GM21576 (cell line): ENCODE measurements at regions not wholly inside any gene's neighbourhood (a gene's known extent, or its start where the extent isn't known, plus 50 kb on each side); places are given as distances from the start of the nearest gene placed in this dataset.

Experiments used
- ATAC-seq: cut with Tn5 transposase; IDR thresholded peaks from one replicate; pipeline ENCODE4 v1.9.1; 2021; ENCODE audit warnings: mild to moderate bottlenecking, moderate library complexity; ENCODE audit not compliant: unreplicated experiment

GRCh38 chr13:99717959-99718674 lies 216.8 kb downstream of the TM9SF2 start:
- no peak for ATAC-seq

GRCh38 chr13:99709134-99709533 lies 207.9 kb downstream of the TM9SF2 start:
- no peak for ATAC-seq

DNA sequence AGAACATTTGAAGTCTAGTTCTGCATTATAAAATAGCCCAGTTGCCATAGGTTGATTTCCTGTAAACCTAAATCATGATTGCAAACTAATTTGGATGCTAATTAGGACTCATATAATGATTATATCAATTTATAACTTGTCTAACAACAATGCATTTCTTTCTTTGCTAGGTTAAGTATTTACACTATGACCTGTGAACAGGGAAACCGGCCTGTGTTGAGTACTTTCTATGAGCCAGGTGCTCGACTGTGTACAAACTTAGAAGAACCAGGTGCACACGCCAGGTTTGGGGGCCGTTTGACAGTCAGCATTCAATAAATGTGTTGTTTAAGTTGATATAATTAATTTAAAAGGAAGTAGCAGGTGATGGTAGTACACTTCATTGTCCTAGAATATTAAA lies 203.1 kb downstream of the TM9SF2 start:
- no peak for ATAC-seq

DNA sequence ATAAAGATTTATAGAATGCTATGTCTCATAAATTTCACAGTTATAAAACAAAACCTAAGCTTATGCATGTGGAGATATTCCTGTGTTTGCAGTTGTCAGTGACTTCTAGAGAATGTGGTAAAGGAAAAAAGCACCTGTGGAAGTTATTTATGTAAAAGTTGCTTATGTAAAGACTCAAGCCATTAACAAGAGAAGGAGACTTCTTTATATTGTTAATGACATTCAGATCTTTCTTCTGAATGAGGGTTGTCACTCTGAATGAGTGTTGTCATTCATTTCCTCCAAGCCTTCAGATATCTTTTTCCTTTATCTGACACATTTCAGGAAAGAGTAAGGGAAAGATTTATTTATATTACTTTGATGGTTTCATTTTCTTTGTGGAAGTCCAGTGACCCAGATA lies 202.6 kb downstream of the TM9SF2 start:
- ATAC-seq, result no peak

DNA sequence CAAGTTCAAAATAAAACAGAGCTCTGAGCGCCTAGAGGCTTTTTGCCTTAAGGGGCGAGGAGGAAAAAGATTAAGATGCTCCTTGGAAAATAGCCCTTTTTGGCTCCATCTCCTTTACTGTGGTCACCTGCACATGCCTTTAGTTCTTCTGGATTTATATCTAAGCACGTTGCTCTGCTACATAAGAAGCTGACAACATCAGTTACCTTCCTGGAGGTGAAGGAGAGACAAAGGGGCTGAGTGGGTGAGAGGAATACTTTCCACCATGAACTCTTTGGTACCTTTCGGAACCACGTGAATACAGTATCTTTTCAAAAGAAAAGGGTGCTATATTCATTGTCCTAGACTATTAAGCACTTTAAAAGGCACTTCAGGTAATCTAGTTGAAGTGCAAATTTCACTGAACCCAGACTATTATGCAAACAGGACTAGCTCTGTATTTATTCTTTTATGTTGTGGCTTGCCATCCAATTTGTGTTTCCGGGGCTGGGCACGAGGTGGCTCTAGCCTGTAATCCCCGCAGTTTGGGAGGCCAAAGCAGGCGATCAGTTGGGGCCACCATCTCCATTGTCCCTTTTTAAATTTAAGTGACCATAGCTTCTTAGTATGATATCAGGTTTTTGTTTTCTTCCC lies 201.5 kb downstream of the TM9SF2 start:
- no peak for ATAC-seq

DNA sequence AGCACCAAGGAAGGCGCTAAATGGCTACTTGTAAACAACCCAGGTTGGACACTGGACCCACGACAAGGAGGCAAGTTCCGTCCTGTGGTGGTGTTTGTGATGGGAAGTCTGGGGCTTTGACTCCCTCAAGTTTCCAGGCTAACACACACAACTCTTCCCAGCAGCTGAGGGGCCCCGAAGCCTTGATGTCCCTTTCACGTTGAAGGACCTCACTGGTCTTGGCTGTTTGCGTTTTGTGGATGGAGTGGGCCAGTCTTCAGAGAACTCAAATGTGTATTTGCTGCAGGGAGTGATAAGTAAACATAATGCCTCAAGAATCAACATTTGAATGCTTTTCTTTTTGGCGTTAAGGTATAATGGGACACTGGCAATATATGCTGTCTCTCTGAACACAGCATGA lies 199.2 kb downstream of the TM9SF2 start:
- ATAC-seq, result no peak

DNA sequence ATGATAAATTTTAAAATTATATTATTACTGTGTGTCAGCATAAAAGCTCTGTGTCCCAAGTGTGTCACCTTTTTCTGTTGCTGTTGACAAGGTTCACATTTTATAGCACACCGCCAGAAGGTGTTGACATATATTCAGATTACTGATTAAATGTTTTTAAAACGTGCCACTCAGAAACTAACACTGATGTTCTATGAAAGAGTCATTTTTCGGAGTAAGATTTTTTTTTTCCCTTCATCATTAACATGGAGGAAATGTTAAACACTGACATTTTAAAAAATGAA lies 197.5 kb downstream of the TM9SF2 start:
- no peak for ATAC-seq

DNA sequence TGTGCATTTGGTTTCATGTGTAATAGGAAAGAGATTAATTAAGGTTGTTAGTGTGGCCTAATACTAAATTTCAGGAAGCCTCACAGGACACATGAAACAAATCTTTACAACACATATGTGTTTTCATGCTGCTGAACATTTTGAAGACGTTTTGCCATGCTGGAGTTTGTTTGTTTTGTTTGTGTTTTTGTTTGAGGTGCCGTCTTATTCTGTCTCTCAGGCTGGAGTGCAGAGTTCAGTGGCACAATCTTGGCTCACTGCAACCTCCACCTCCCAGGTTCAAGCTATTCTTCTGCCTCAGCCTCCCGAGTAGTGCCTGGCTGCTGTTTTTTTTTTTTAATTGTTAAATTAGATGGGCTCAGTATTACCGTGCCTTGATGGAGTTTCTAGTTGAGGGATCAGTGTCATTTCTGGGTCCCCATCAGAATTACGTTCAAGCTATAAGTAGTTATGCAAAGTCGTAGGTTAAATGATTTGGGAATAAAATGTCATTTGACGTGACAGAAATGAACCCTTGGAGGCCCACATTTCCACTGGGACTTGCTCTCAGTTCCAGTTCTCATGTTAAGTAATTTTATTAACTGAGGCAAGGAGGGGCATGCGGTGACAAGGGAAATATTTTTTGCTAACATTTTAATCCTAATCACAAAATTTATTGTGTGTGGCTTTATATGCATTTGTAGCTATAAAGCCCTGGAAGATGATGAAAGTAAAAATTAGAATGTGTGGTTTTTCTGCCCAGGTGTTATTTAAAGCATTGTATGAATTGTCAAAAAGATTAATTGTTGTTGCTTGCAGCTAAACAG lies 196.9 kb downstream of the TM9SF2 start:
- ATAC-seq, result no peak

GRCh38 chr13:99695857-99696256 lies 194.6 kb downstream of the TM9SF2 start:
- ATAC-seq, result no peak

DNA sequence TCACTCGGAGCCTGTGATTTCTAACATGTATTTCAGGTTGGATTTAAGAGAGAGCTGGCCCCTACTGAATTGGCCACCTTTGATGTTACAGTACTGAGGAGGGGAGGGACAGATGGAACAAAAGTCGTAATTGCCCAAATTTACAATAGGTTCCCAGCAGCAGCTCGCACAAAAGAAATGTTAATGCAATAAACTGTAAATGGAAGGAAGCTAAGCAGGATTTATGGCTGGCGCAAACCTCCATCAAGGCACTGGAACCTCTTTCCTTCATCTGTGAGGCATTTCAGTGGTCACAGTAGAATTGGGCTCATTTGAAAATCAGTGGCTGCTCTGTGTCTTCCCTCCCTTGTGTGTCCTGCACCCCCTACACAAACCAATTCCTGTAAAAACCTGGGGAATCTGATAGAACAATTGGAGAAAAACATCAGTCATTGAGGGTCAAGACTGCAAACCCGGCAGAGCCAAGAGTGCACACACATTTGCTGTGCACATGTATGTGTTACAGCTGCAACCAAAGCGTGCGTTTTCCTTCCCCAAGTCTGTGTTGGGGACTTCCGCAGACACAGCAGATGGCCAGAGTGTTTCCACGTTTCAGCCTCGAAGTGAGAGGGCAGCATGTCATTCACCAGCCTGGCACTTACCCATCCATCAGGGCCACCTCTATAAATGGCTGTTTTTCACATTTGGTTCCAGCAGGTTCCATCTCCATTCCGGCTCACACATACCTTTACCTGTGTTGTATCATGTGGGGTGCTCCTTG lies 192.8 kb downstream of the TM9SF2 start:
- ATAC-seq, result no peak

GRCh38 chr13:99693351-99693750 lies 192.1 kb downstream of the TM9SF2 start:
- ATAC-seq, result no peak

- no peak for ATAC-seq
These were observed 191.6 kb downstream of the TM9SF2 start for GRCh38 chr13:99692854-99693253.

GRCh38 chr13:99691552-99691951 lies 190.3 kb downstream of the TM9SF2 start:
- no peak for ATAC-seq

DNA sequence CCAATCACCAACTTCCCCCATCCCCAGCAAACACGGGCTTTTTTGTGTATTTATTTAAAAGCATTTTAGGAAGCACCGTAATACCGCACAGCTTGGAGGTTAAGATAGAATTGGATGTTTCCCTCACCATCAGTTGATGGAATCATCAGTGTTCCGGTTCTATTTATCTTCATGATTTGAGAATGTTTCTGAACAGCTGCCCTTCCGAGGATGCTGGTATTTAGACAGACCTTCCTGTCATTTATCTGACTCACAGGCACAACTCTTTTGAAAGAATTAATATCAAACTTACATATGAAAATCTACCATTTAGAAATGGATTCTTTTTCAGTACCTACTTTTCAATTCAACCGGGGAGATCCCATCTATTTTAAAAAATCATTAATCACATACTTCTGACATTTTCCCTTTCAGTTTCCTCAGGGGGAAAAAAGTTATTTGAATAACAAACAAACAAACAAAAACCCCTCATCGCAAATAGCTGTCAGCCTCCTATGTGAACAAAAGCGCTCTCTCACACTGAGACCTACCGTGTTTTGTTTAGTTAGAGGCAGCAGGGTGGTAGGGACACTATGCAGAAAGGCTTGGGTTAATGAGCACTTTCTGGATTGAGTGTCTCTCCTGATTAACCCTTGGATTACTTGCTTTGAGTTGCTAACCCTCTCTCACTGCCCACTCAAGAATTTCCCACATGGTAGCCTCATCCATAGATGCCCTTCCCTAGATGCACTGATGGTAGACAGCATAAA lies 189.3 kb downstream of the TM9SF2 start:
- no peak for ATAC-seq

DNA sequence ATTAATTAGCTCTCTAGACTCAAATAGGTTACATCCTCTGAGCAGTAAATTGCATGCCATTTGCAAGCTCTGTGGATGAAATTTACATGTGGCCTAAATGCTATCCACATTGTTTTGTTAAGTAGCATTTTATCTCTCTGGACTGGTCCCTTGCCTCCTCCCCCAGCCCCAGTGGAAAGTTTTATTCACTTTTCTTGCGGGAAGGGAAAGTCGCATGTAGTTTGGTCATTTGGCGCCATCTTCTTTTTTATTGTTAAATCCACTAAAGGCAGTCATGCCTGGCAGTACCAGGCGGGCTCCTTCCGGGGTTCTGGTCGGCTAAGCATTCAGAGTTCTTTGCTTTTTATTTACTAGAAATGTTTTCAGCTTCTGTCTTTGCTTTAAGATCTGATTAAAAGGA lies 188.7 kb downstream of the TM9SF2 start:
- no peak for ATAC-seq

DNA sequence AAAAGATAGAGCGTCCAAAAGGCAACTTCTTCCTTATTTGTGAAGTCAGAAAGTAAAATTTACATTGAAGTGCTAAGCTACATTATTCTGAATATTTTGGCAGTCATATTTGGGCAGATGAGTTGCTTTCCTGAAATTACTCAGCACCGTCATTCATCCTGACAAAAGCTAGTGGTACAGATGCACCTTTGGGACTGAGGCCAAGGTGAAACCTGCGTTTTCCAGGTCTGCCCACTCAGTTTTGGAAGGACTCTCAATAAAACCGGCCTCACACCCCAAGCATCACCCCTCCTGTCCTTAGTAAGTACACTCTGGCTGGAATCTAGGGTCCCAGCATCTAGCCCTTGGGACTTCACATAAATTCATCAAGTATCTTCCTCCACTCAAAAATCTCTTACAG lies 187.5 kb downstream of the TM9SF2 start:
- ATAC-seq, result no peak

- ATAC-seq, result no peak
These were observed 186.6 kb downstream of the TM9SF2 start for GRCh38 chr13:99687723-99688397.

DNA sequence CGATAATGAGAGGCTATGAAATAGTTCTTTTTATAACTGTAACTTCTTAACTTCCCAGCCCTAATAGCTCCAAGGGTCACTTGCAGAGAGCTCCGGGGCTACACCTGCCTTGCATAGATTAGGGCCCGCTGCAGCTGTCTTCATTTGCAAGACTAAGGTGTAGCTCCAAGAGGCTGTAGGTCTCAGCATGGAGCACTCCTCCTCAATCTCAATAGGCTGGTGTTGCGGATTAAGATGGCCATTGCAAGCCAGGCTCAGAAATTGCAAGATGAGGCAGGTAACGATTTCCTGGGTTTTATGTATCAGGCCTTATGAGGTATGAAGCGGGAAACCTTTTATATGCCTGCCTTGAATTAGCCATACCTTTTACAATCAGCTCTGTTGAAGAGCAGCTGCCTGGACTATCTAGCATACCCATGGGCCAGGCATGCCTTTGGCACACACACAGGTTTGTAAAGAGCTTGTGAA lies 185.7 kb downstream of the TM9SF2 start:
- no peak for ATAC-seq

GRCh38 chr13:99686157-99686572 lies 184.9 kb downstream of the TM9SF2 start:
- ATAC-seq, result no peak

DNA sequence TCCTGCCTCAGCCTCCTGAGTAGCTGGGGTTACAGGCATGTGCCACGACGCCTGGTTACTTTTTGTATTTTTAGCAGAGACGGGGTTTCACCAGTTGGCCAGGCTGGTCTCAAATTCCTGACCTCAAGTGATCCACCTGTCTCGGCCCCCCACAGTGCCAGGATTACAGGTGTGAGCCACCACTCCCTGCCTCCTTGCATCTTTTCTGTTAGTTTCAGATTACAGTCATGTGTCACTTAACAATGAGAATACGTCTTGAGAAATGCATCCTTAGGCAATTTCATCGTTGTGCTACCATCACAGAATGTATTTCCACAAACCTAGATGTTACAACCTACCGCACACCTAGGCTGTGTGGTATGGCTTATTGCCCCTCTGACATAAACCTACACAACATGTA lies 180.4 kb downstream of the TM9SF2 start:
- ATAC-seq, result no peak
